WTC11 (cell line): ENCODE measurements at regions not wholly inside any gene's neighbourhood (a gene's known extent, or its start where the extent isn't known, plus 50 kb on each side); places are given as distances from the start of the nearest gene placed in this dataset.

Experiments
- ATAC-seq: fragments of 200-7000 bp; cut with Tn5 transposase; 2 replicates; pipeline ENCODE4 v1.10.0; 2021; ENCODE audit warnings: mild to moderate bottlenecking, moderate library complexity
- CTCF ChIA-PET: fragments of 300-600 bp; sonication (Branson Sonifier 250); formaldehyde crosslinking; loops from one replicate; lab custom pipeline; 2021; ENCODE audit warnings: antibody characterized with exemption; lab: Charles Lee
- POLR2A ChIA-PET: fragments of 350-600 bp; sonication (Branson Sonifier 250); formaldehyde crosslinking; loops from one replicate; lab custom pipeline; 2021; ENCODE audit warnings: antibody characterized with exemption; lab: Charles Lee
- DNase-seq: peaks from one replicate; pipeline ENCODE4 v3.0.0; 2021; ENCODE audit warnings: low spot score
- H3K27ac Mint-ChIP-seq: 2 replicates; pipeline ENCODE4 v1.8.0; 2021; ENCODE audit warnings: mixed read lengths
- H3K27me3 Mint-ChIP-seq: 2 replicates; pipeline ENCODE4 v1.8.0; 2021; ENCODE audit warnings: low read depth, mild to moderate bottlenecking, moderate library complexity, mixed read lengths
- H3K36me3 Mint-ChIP-seq: 2 replicates; pipeline ENCODE4 v1.8.0; 2021; ENCODE audit warnings: mixed read lengths
- H3K4me1 Mint-ChIP-seq: 2 replicates; pipeline ENCODE4 v1.8.0; 2022; ENCODE audit warnings: mixed read lengths
- H3K4me3 Mint-ChIP-seq: 2 replicates; pipeline ENCODE4 v1.8.0; 2021; ENCODE audit warnings: mild to moderate bottlenecking, moderate library complexity, mixed read lengths
- H3K9me3 Mint-ChIP-seq: 2 replicates; pipeline ENCODE4 v1.8.0; 2021; ENCODE audit warnings: mixed read lengths
- ARID4B ChIP-seq: sonication (generic); formaldehyde crosslinking; IDR thresholded peaks from 2 replicates; pipeline ENCODE4 v1.8.0; 2023; ENCODE audit warnings: missing genetic modification reagents, mild to moderate bottlenecking, borderline replicate concordance
- CDX4 ChIP-seq: fragments of 250-450 bp; sonication (Bioruptor Pico); IDR thresholded peaks from 2 replicates; pipeline ENCODE4 v1.9.0; 2021; ENCODE audit warnings: moderate library complexity, mild to moderate bottlenecking, inconsistent platforms, borderline replicate concordance
- E2F4 ChIP-seq: sonication (generic); formaldehyde crosslinking; IDR thresholded peaks from 2 replicates; pipeline ENCODE4 v1.8.1; 2022; ENCODE audit warnings: low read depth, mild to moderate bottlenecking, moderate library complexity, missing genetic modification reagents, borderline replicate concordance
- EMX1 ChIP-seq: fragments of 250-450 bp; sonication (Bioruptor Pico); IDR thresholded peaks from 2 replicates; pipeline ENCODE4 v1.8.0; 2021; ENCODE audit warnings: mild to moderate bottlenecking
- ERG ChIP-seq: fragments of 250-450 bp; sonication (Bioruptor Pico); IDR thresholded peaks from 2 replicates; pipeline ENCODE4 v1.8.0; 2021; ENCODE audit warnings: mild to moderate bottlenecking
- ESRRA ChIP-seq: sonication (generic); formaldehyde crosslinking; IDR thresholded peaks from 2 replicates; pipeline ENCODE4 v1.8.1; 2022; ENCODE audit warnings: mild to moderate bottlenecking, missing genetic modification reagents, borderline replicate concordance
- ETV6 ChIP-seq: sonication (generic); formaldehyde crosslinking; IDR thresholded peaks from 2 replicates; pipeline ENCODE4 v1.8.1; 2022; ENCODE audit warnings: mild to moderate bottlenecking, missing genetic modification reagents
- FOXP1 ChIP-seq: sonication (generic); formaldehyde crosslinking; IDR thresholded peaks from 2 replicates; pipeline ENCODE4 v1.8.0; 2022; ENCODE audit warnings: missing genetic modification reagents, mild to moderate bottlenecking, moderate library complexity, borderline replicate concordance
- GTF2I ChIP-seq: fragments of 250-450 bp; sonication (Bioruptor Pico); conservative IDR thresholded peaks from 2 replicates; pipeline ENCODE4 v1.4.0; 2021; ENCODE audit warnings: mild to moderate bottlenecking
- HMGXB4 ChIP-seq: sonication (generic); formaldehyde crosslinking; IDR thresholded peaks from 2 replicates; pipeline ENCODE4 v1.8.1; 2023; ENCODE audit warnings: mild to moderate bottlenecking, moderate library complexity, missing genetic modification reagents
- JAZF1 ChIP-seq: fragments of 250-450 bp; sonication (Bioruptor Pico); IDR thresholded peaks from 2 replicates; pipeline ENCODE4 v1.9.0; 2021; ENCODE audit warnings: moderate library complexity, mild to moderate bottlenecking, inconsistent platforms
- PREB ChIP-seq: sonication (generic); formaldehyde crosslinking; IDR thresholded peaks from 2 replicates; pipeline ENCODE4 v1.8.1; 2022; ENCODE audit warnings: mild to moderate bottlenecking, missing genetic modification reagents, moderate library complexity, borderline replicate concordance
- RELA ChIP-seq: sonication (generic); formaldehyde crosslinking; IDR thresholded peaks from 2 replicates; pipeline ENCODE4 v1.8.1; 2022; ENCODE audit warnings: missing genetic modification reagents, mild to moderate bottlenecking, borderline replicate concordance
- TEAD4 ChIP-seq: sonication (generic); formaldehyde crosslinking; IDR thresholded peaks from 2 replicates; pipeline ENCODE4 v1.8.0; 2022; ENCODE audit warnings: mild to moderate bottlenecking, missing genetic modification reagents
- TP53 ChIP-seq: sonication (generic); formaldehyde crosslinking; IDR thresholded peaks from 2 replicates; pipeline ENCODE4 v1.8.1; 2023; ENCODE audit warnings: mild to moderate bottlenecking, missing genetic modification reagents
- ZBTB21 ChIP-seq: sonication (generic); formaldehyde crosslinking; IDR thresholded peaks from 2 replicates; pipeline ENCODE4 v1.8.1; 2023; ENCODE audit warnings: mild to moderate bottlenecking, missing genetic modification reagents, borderline replicate concordance
- ZNF121 ChIP-seq: sonication (generic); formaldehyde crosslinking; IDR thresholded peaks from 2 replicates; pipeline ENCODE4 v1.8.0; 2023; ENCODE audit warnings: missing genetic modification reagents
- ZNF232 ChIP-seq: sonication (generic); formaldehyde crosslinking; IDR thresholded peaks from 2 replicates; pipeline ENCODE4 v1.8.0; 2022; ENCODE audit warnings: mild to moderate bottlenecking, missing genetic modification reagents
- ZNF396 ChIP-seq: fragments of 250-450 bp; sonication (Bioruptor Pico); IDR thresholded peaks from 2 replicates; pipeline ENCODE4 v1.8.0; 2021; ENCODE audit warnings: mild to moderate bottlenecking, moderate library complexity, borderline replicate concordance
- ZNF423 ChIP-seq: fragments of 250-450 bp; sonication (Bioruptor Pico); IDR thresholded peaks from 2 replicates; pipeline ENCODE4 v2.1.2; 2022; ENCODE audit warnings: mild to moderate bottlenecking, moderate library complexity
- ZNF532 ChIP-seq: fragments of 250-450 bp; sonication (Bioruptor Pico); IDR thresholded peaks from 2 replicates; pipeline ENCODE4 v1.9.0; 2021; ENCODE audit warnings: mild to moderate bottlenecking, borderline replicate concordance

GRCh38 chr21:14753466-14754258 is 207.5 kb upstream of the SAMSN1 start (continued):
- no peak for TF ChIP-seq ESRRA (CRISPR knock-in tag)
- TF ChIP-seq CDX4 (CRISPR knock-in tag): no peak
- TF ChIP-seq E2F4 (CRISPR knock-in tag): no peak
- no peak for TF ChIP-seq TP53 (CRISPR knock-in tag)

GRCh38 chr21:14753069-14753465 is 207.0 kb upstream of the SAMSN1 start:
- no peaks in the 10 kb centered on the region for H3K4me1 Mint-ChIP-seq
- CTCF ChIA-PET: interaction anchor here (0.9 to 1.9 kb wide), 2 partner anchors 13 to 20 kb away, joined by 3 to 4 read pairs; no protein-coding TSS in a partner anchor
- H3K4me3 Mint-ChIP-seq: no peak overlapping the region
- DNase-seq (no peak), ATAC-seq (no peak)
- POLR2A ChIA-PET: no interaction called here
- peaks cover 15% of the 10 kb centered on the region for H3K9me3 Mint-ChIP-seq
- no peaks in the 10 kb centered on the region for H3K36me3 Mint-ChIP-seq
- no peaks in the 10 kb centered on the region for H3K27me3 Mint-ChIP-seq
- no peak overlapping the region for H3K27ac Mint-ChIP-seq
- no peak for TF ChIP-seq HMGXB4 (CRISPR knock-in tag)
- no peak for TF ChIP-seq TEAD4 (CRISPR knock-in tag)
- TF ChIP-seq ZNF423 (CRISPR knock-in tag): no peak
- no peak for TF ChIP-seq FOXP1
- TF ChIP-seq ETV6 (CRISPR knock-in tag): no peak
- TF ChIP-seq ZNF532: no peak
- TF ChIP-seq ZNF396 (CRISPR knock-in tag): no peak
- no peak for TF ChIP-seq EMX1
- TF ChIP-seq JAZF1 (CRISPR knock-in tag): no peak
- no peak for TF ChIP-seq PREB (CRISPR knock-in tag)
- TF ChIP-seq RELA (CRISPR knock-in tag): no peak
- TF ChIP-seq ZBTB21: no peak
- no peak for TF ChIP-seq ZNF121 (CRISPR knock-in tag)
- TF ChIP-seq ERG: no peak
- TF ChIP-seq GTF2I (CRISPR knock-in tag): no peak
- no peak for TF ChIP-seq ZNF232 (CRISPR knock-in tag)
- TF ChIP-seq ARID4B: no peak
